Osteoblast (primary cell): ENCODE measurements at regions not wholly inside any gene's neighbourhood (a gene's known extent, or its start where the extent isn't known, plus 50 kb on each side); places are given as distances from the start of the nearest gene placed in this dataset.

Experiments
- DNase-seq: peaks from one replicate; pipeline ENCODE4 v3.0.0; 2011; ENCODE audit warnings: low spot score, mixed read lengths; ENCODE audit not compliant: insufficient read length; ENCODE audit errors: missing footprints
- H2AFZ ChIP-seq: 2 replicates; pipeline ENCODE4 v1.6.0; 2011; ENCODE audit warnings: mild to moderate bottlenecking, low read length
- H3K27ac ChIP-seq: 2 replicates; pipeline ENCODE4 v1.5.1; 2011; ENCODE audit warnings: mild to moderate bottlenecking, low read depth, low read length, moderate library complexity
- H3K27me3 ChIP-seq: 2 replicates; pipeline ENCODE4 v1.6.0; 2012; ENCODE audit warnings: mild to moderate bottlenecking, control low read depth, inconsistent platforms, low read length, moderate library complexity; ENCODE audit not compliant: insufficient read depth
- H3K36me3 ChIP-seq: 2 replicates; pipeline ENCODE4 v1.5.1; 2011; ENCODE audit warnings: mild to moderate bottlenecking, low read length, control low read depth, moderate library complexity; ENCODE audit not compliant: insufficient read depth
- H3K4me1 ChIP-seq: 2 replicates; pipeline ENCODE4 v1.5.1; 2011; ENCODE audit warnings: mild to moderate bottlenecking, low read length, control low read depth, moderate library complexity; ENCODE audit not compliant: insufficient read depth
- H3K4me2 ChIP-seq: 2 replicates; pipeline ENCODE4 v1.6.0; 2011; ENCODE audit warnings: mild to moderate bottlenecking, low read length; ENCODE audit not compliant: insufficient read depth
- H3K4me3 ChIP-seq: fragments of 200-600 bp; sonication (generic); 3 replicates; pipeline ENCODE4 v1.5.1; 2012; ENCODE audit warnings: mild to moderate bottlenecking, low read length, inconsistent platforms; ENCODE audit not compliant: insufficient read depth
- H3K79me2 ChIP-seq: 2 replicates; pipeline ENCODE4 v1.6.0; 2012; ENCODE audit warnings: mild to moderate bottlenecking, low read length, control low read depth, inconsistent platforms; ENCODE audit not compliant: insufficient read depth
- H3K9me3 ChIP-seq: 2 replicates; pipeline ENCODE4 v1.5.1; 2011; ENCODE audit warnings: low read depth, low read length, control low read depth
- H4K20me1 ChIP-seq: 2 replicates; pipeline ENCODE4 v1.6.0; 2012; ENCODE audit warnings: mild to moderate bottlenecking, low read length, control low read depth; ENCODE audit not compliant: insufficient read depth
- CTCF ChIP-seq: IDR thresholded peaks from 2 replicates; pipeline ENCODE4 v1.5.1; 2011; ENCODE audit warnings: mild to moderate bottlenecking, low read depth, low read length, moderate library complexity; ENCODE audit errors: extremely low read depth

- Histone ChIP-seq H3K79me2 (peaks cover 4% of the 10 kb centered on the region), H3K27ac (no peak overlapping the region), H3K4me1 (peaks cover 17% of the 10 kb centered on the region), H3K27me3 (no peaks in the 10 kb centered on the region), H3K4me3 (no peak overlapping the region), H4K20me1 (peaks cover 22% of the 10 kb centered on the region), H3K9me3 (no peaks in the 10 kb centered on the region), H2AFZ (no peak overlapping the region), H3K4me2 (no peak overlapping the region), H3K36me3 (no peaks in the 10 kb centered on the region)
- DNase-seq = no peak
- TF ChIP-seq CTCF = no peak
These were observed 216.4 kb upstream of the CIBAR2 start for GRCh38 chr16:85328676-85329058.

GRCh38 chr16:85329059-85329812 is 217.0 kb upstream of the CIBAR2 start:
- Histone ChIP-seq H3K27me3 (no peaks in the 10 kb centered on the region), H3K4me1 (peaks cover 17% of the 10 kb centered on the region), H3K4me3 (no peak overlapping the region), H3K79me2 (peaks cover 2% of the 10 kb centered on the region), H3K4me2 (peak overlapping the region; percentile 32), H3K27ac (no peak overlapping the region), H2AFZ (no peak overlapping the region), H4K20me1 (peaks cover 27% of the 10 kb centered on the region), H3K9me3 (no peaks in the 10 kb centered on the region), H3K36me3 (no peaks in the 10 kb centered on the region)
- no peak for TF ChIP-seq CTCF
- DNase-seq = no peak

GRCh38 chr16:85330006-85330693 is 217.9 kb upstream of the CIBAR2 start:
- no peak overlapping the region for H2AFZ ChIP-seq
- no peaks in the 10 kb centered on the region for H3K36me3 ChIP-seq
- H3K9me3 ChIP-seq = no peaks in the 10 kb centered on the region
- peak; percentile 76 for DNase-seq
- H3K27me3 ChIP-seq = no peaks in the 10 kb centered on the region
- H3K4me1 ChIP-seq = peaks cover 17% of the 10 kb centered on the region
- H3K27ac ChIP-seq = no peak overlapping the region
- H4K20me1 ChIP-seq = peaks cover 27% of the 10 kb centered on the region
- TF ChIP-seq CTCF = no peak
- peak overlapping the region; percentile 50 for H3K4me2 ChIP-seq
- no peak overlapping the region for H3K4me3 ChIP-seq
- H3K79me2 ChIP-seq = peaks cover 2% of the 10 kb centered on the region

- no peaks in the 10 kb centered on the region for H3K27me3 ChIP-seq
- no peaks in the 10 kb centered on the region for H3K36me3 ChIP-seq
- TF ChIP-seq CTCF = peak; percentile 60
- peaks cover 30% of the 10 kb centered on the region for H4K20me1 ChIP-seq
- peak; percentile 99 for DNase-seq
- no peak overlapping the region for H3K4me3 ChIP-seq
- H3K27ac ChIP-seq = no peak overlapping the region
- H3K4me2 ChIP-seq = peak overlapping the region; percentile 50
- H3K4me1 ChIP-seq = peaks cover 17% of the 10 kb centered on the region
- H3K9me3 ChIP-seq = no peaks in the 10 kb centered on the region
- H3K79me2 ChIP-seq = peaks cover 2% of the 10 kb centered on the region
- H2AFZ ChIP-seq = no peak overlapping the region
These were observed 218.5 kb upstream of the CIBAR2 start for GRCh38 chr16:85330694-85331188.
